K562 (cell line): ENCODE measurements at regions not wholly inside any gene's neighbourhood (a gene's known extent, or its start where the extent isn't known, plus 50 kb on each side); places are given as distances from the start of the nearest gene placed in this dataset.

Experiments used
- ATAC-seq: fragments of 200-7000 bp; cut with Tn5 transposase; 3 replicates; pipeline ENCODE4 v1.9.1; 2020; ENCODE audit warnings: moderate library complexity
- BruUV-seq: library from RNA; stranded (reverse); fragments of 400-500 nt; replicated peaks from 2 replicates; lab custom pipeline; 2021; lab: Mats Ljungman, UMichigan
- CTCF ChIA-PET: fragments of 300-600 bp; formaldehyde crosslinking; extraction: SDS; loops from one replicate; lab custom pipeline; 2021; ENCODE audit warnings: low intra/inter-chr PET ratio; lab: Yijun Ruan, JAX
- POLR2A ChIA-PET: fragments of 300-600, 350-650 bp; sonication (Branson Sonifier 250); formaldehyde crosslinking; extraction: SDS; loops from one replicate; lab custom pipeline; 2021; ENCODE audit warnings: antibody characterized with exemption, inconsistent platforms; lab: Yijun Ruan, JAX
- DNase-seq, 4 experiments: peaks; one replicate each; pipeline versions ENCODE4 v3.0.0 to v3.0.0-alpha.2; 2011 to 2018; ENCODE audit warnings: low spot score in 3 of 4, mixed read lengths in 3 of 4; ENCODE audit errors: extremely low read depth in 1 of 4
- FAIRE-seq: peaks from 2 replicates; lab custom pipeline; 2011; peaks lifted over from hg19 to GRCh38; lab: Jason Lieb, UNC
- H2AFZ ChIP-seq: 2 replicates; pipeline ENCODE4 v1.6.0; 2011; ENCODE audit warnings: low read depth, low read length, control low read depth, inconsistent platforms
- H3K27ac ChIP-seq: fragments of 200-600 bp; 3 replicates; pipeline ENCODE4 v1.8.0; 2011; ENCODE audit warnings: low read depth, mild to moderate bottlenecking, control low read depth, inconsistent platforms, low read length, moderate library complexity, mixed read lengths; ENCODE audit errors: extremely low read depth
- H3K27me3 ChIP-seq, 2 experiments: fragments of 300-600 bp in 1 of 2; 2 replicates in 1 of 2; 3 replicates in 1 of 2; pipeline versions ENCODE4 v1.6.0 to v1.8.0; 2011; ENCODE audit warnings: inconsistent platforms in 2 of 2, low read length in 2 of 2, mild to moderate bottlenecking in 1 of 2, mixed read lengths in 1 of 2, moderate library complexity in 1 of 2; ENCODE audit not compliant: control insufficient read depth in 2 of 2, insufficient read depth in 2 of 2
- H3K36me3 ChIP-seq: fragments of 300-600 bp; 3 replicates; pipeline ENCODE4 v1.8.0; 2011; ENCODE audit warnings: mild to moderate bottlenecking, low read length, inconsistent platforms; ENCODE audit not compliant: control insufficient read depth, insufficient read depth
- H3K4me1 ChIP-seq, 2 experiments: fragments of 200-600 bp in 1 of 2; replicated peaks in 1 of 2; 2 replicates in 1 of 2; 3 replicates in 1 of 2; pipeline versions ENCODE4 v1.5.1 to v1.8.0; 2011; ENCODE audit warnings: inconsistent platforms in 2 of 2, low read length in 2 of 2, mild to moderate bottlenecking in 1 of 2, mixed read lengths in 1 of 2, moderate library complexity in 1 of 2; ENCODE audit not compliant: control insufficient read depth in 2 of 2, insufficient read depth in 2 of 2
- H3K4me2 ChIP-seq: 2 replicates; pipeline ENCODE4 v1.6.1; 2011; ENCODE audit warnings: low read length, control low read depth, inconsistent platforms, mixed read lengths; ENCODE audit not compliant: insufficient read depth
- H3K4me3 ChIP-seq: fragments of 200-600 bp; sonication (generic), shearing (Covaris generic); 2 replicates; pipeline ENCODE4 v1.5.1; 2016; ENCODE audit warnings: control low read depth, inconsistent platforms
- H3K79me2 ChIP-seq: fragments of 200-600 bp; 3 replicates; pipeline ENCODE4 v1.8.0; 2011; ENCODE audit warnings: low read length, inconsistent platforms; ENCODE audit not compliant: control insufficient read depth, insufficient read depth
- H3K9ac ChIP-seq, 2 experiments: 2 replicates each; pipeline versions ENCODE4 v1.6.0 to v1.6.1; 2011; ENCODE audit warnings: low read depth in 2 of 2, low read length in 2 of 2, control low read depth in 1 of 2, inconsistent platforms in 1 of 2, mild to moderate bottlenecking in 1 of 2, mixed read lengths in 1 of 2; ENCODE audit not compliant: insufficient read depth in 1 of 2
- H3K9me1 ChIP-seq: one replicate; pipeline ENCODE4 v1.6.0; 2011; ENCODE audit warnings: inconsistent platforms, mild to moderate bottlenecking, low read length, moderate library complexity; ENCODE audit not compliant: control insufficient read depth, insufficient read depth
- H3K9me3 ChIP-seq: replicated peaks from 2 replicates; pipeline ENCODE4 v1.5.1; 2011; ENCODE audit warnings: low read depth, low read length, inconsistent platforms; ENCODE audit not compliant: control insufficient read depth, insufficient read depth
- H4K20me1 ChIP-seq: replicated peaks from 2 replicates; pipeline ENCODE4 v1.6.1; 2011; ENCODE audit warnings: low read length, inconsistent platforms, mixed read lengths; ENCODE audit not compliant: control insufficient read depth, insufficient read depth
- ARID1B ChIP-seq: fragments of 450-650 bp; IDR thresholded peaks from 2 replicates; pipeline ENCODE4 v1.6.1; 2016; ENCODE audit warnings: antibody characterized with exemption, mild to moderate bottlenecking, inconsistent platforms
- CHD1 ChIP-seq: fragments of 200-600 bp; sonication (generic); IDR thresholded peaks from one replicate; pipeline ENCODE4 v1.6.1; 2012; ENCODE audit warnings: mild to moderate bottlenecking, moderate library complexity, low read length, inconsistent platforms
- E2F6 ChIP-seq, 2 experiments: IDR thresholded peaks; 2 replicates each; pipeline ENCODE4 v1.6.1; 2011; ENCODE audit warnings: borderline replicate concordance in 1 of 2, control low read depth in 1 of 2, low read depth in 1 of 2, low read length in 1 of 2, mild to moderate bottlenecking in 1 of 2, mixed read lengths in 1 of 2, moderate library complexity in 1 of 2; ENCODE audit not compliant: insufficient read depth in 1 of 2, insufficient read length in 1 of 2, poor library complexity in 1 of 2, severe bottlenecking in 1 of 2; ENCODE audit errors: extremely low read depth in 1 of 2
- EP400 ChIP-seq: fragments of 450-650 bp; IDR thresholded peaks from 2 replicates; pipeline ENCODE4 v1.6.1; 2017; ENCODE audit warnings: antibody characterized with exemption, mild to moderate bottlenecking, moderate library complexity
- ETS1 ChIP-seq: conservative IDR thresholded peaks from 2 replicates; pipeline ENCODE4 v1.6.1; 2011; ENCODE audit warnings: low read depth, mild to moderate bottlenecking, low read length; ENCODE audit not compliant: control insufficient read depth
- EWSR1 ChIP-seq: fragments of 450-650 bp; IDR thresholded peaks from 2 replicates; pipeline ENCODE4 v1.6.1; 2018; ENCODE audit warnings: borderline replicate concordance, mild to moderate bottlenecking, low read depth, moderate library complexity; ENCODE audit not compliant: partially characterized antibody
- KAT8 ChIP-seq: fragments of 450-650 bp; IDR thresholded peaks from 2 replicates; pipeline ENCODE4 v1.6.1; 2016; ENCODE audit warnings: low read depth, mild to moderate bottlenecking
- KLF10 ChIP-seq: fragments of 250-450 bp; sonication (Bioruptor Pico); IDR thresholded peaks from 2 replicates; pipeline ENCODE4 v1.6.1; 2021; ENCODE audit warnings: matching md5 sums
- KLF6 ChIP-seq: fragments of 250-450 bp; sonication (Bioruptor Pico); IDR thresholded peaks from 2 replicates; pipeline ENCODE4 v1.4.0; 2020; ENCODE audit warnings: mild to moderate bottlenecking, moderate library complexity, borderline replicate concordance
- MXD1 ChIP-seq: fragments of 250-450 bp; sonication (Bioruptor Pico); IDR thresholded peaks from 2 replicates; pipeline ENCODE4 v1.8.0; 2021; ENCODE audit warnings: borderline replicate concordance, mild to moderate bottlenecking, moderate library complexity; ENCODE audit not compliant: poor library complexity, severe bottlenecking
- RNF2 ChIP-seq: sonication (generic); IDR thresholded peaks from 2 replicates; pipeline ENCODE4 v1.6.1; 2016
- SUPT5H ChIP-seq: fragments of 450-650 bp; IDR thresholded peaks from 2 replicates; pipeline ENCODE4 v1.6.1; 2016
- THAP7 ChIP-seq: fragments of 250-450 bp; sonication (Bioruptor Pico); IDR thresholded peaks from 2 replicates; pipeline ENCODE4 v1.5.0; 2021
- UBTF ChIP-seq, 2 experiments: IDR thresholded peaks; 2 replicates each; pipeline ENCODE4 v1.6.1; 2012; ENCODE audit warnings: improper control_type of control experiment in 2 of 2, low read depth in 2 of 2, low read length in 2 of 2, borderline replicate concordance in 1 of 2
- WGBS: fragments of 100-300 bp; shearing (Covaris generic); methylation state at CpG from one replicate; pipeline ENCODE4 v1.1.6; 2016; ENCODE audit warnings: low coverage, mixed read lengths; ENCODE audit not compliant: insufficient coverage; ENCODE audit errors: missing lambda C conversion rate; 5-methylcytosine and 5-hydroxymethylcytosine counted together
- in situ Hi-C: fragments of 300-500 bp; cut with MboI; formaldehyde crosslinking; loops from 4 replicates; pipeline ENCODE4 v1.15.0; 2018; ENCODE audit warnings: inconsistent platforms, mixed read lengths
- intact Hi-C: fragments of 100-400 bp; cut with micrococcal nuclease; formaldehyde crosslinking; loops from 2 replicates; pipeline ENCODE4 v1.14.2; 2022

- Histone ChIP-seq H4K20me1 (no peaks in the 10 kb centered on the region; the same call in 1 of the 2 replicates), H2AFZ (no peak overlapping the region), H3K27me3 (peaks cover 0 to 2% of the 10 kb centered on the region in 2 experiments; a peak in 2 of 5 replicates), H3K27ac (no peak overlapping the region), H3K9ac (no peak overlapping the region), H3K79me2 (no peaks in the 10 kb centered on the region), H3K9me3 (no peaks in the 10 kb centered on the region), H3K4me3 (no peak overlapping the region), H3K36me3 (no peaks in the 10 kb centered on the region), H3K4me2 (no peak overlapping the region), H3K9me1 (no peaks in the 10 kb centered on the region), H3K4me1 (no peaks in the 10 kb centered on the region)
- in situ Hi-C loops (no loop called here), intact Hi-C loops (no loop called here)
- TF ChIP-seq KLF10 (CRISPR knock-in tag) (no peak), KLF6 (no peak), KAT8 (no peak), MXD1 (CRISPR knock-in tag) (no peak), EWSR1 (no peak), ARID1B (no peak), THAP7 (CRISPR knock-in tag) (no peak), EP400 (no peak), E2F6 (IDR thresholded peaks at IDR 0.05; ENCODE audit: borderline replicate concordance in 1 of 2, extremely low read depth in 1 of 2, insufficient read depth in 1 of 2, insufficient read length in 1 of 2, low read depth in 1 of 2, low read length in 1 of 2, poor library complexity in 1 of 2, severe bottlenecking in 1 of 2) (no peak), UBTF (IDR thresholded peaks at IDR 0.05; ENCODE audit: borderline replicate concordance in 1 of 2, low read depth in 2 of 2, low read length in 2 of 2) (no peak), ETS1 (no peak), CHD1 (no peak), SUPT5H (no peak), RNF2 (no peak)
- BruUV-seq, result no TSS peak
- DNase-seq (no peak), ATAC-seq (no peak), FAIRE-seq (no peak)
- ChIA-PET POLR2A (no interaction called here), CTCF (no interaction called here)
- 0% methylated on average over 2 of the region's 2 CpGs for WGBS
Observed at GRCh38 chr4:138604556-138604955, 362.4 kb upstream of the SLC7A11 start.
